Erythroblast (primary cell): ENCODE measurements at regions not wholly inside any gene's neighbourhood (a gene's known extent, or its start where the extent isn't known, plus 50 kb on each side); places are given as distances from the start of the nearest gene placed in this dataset.

Experiments
- GATA1 ChIP-seq: IDR thresholded peaks from 2 replicates; pipeline ENCODE4 v1.6.1; 2011; ENCODE audit warnings: low read depth, mild to moderate bottlenecking, control low read depth, low read length, moderate library complexity
- POLR2A ChIP-seq: IDR thresholded peaks from 2 replicates; pipeline ENCODE4 v1.6.1; 2011; ENCODE audit warnings: mild to moderate bottlenecking, low read length

DNA sequence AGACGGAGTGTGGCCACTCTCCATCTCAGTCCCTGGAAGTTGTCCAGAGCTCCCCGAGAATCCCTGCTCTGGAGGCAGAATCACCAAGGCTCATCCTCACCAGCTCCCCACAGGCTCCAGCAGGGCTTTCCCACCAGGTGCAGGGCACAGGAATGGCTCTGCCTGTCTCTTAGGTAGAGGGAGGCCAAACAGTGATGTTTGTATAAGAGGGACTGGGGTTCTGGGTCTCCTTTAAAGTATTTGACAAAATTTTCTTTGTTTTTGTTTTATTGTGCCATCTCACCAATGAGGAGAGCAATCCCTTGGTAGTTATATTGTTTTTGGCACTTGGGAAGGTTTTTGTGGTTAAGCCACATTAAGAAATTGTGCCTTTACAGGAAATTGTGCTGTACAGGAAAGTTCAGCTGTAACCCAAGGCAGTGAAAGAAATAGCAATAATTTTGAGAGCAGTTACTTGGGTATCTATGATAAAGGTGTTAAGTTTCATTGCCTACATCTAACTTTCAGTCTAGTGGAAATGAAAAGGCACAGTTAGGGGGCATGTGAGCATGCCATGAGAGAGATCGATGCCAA lies 219.3 kb upstream of the PRSS58 start:
- no peak for TF ChIP-seq POLR2A
- TF ChIP-seq GATA1, result no peak
